SKM-1 treated with dmso at 0.1 percent for 144 hours (cell line): ENCODE measurements at regions not wholly inside any gene's neighbourhood (a gene's known extent, or its start where the extent isn't known, plus 50 kb on each side); places are given as distances from the start of the nearest gene placed in this dataset.

Experiments used
- DNase-seq: peaks from one replicate; lab custom pipeline; 2025; ENCODE audit not compliant: unreplicated experiment; lab: John Stamatoyannopoulos, UW

DNA sequence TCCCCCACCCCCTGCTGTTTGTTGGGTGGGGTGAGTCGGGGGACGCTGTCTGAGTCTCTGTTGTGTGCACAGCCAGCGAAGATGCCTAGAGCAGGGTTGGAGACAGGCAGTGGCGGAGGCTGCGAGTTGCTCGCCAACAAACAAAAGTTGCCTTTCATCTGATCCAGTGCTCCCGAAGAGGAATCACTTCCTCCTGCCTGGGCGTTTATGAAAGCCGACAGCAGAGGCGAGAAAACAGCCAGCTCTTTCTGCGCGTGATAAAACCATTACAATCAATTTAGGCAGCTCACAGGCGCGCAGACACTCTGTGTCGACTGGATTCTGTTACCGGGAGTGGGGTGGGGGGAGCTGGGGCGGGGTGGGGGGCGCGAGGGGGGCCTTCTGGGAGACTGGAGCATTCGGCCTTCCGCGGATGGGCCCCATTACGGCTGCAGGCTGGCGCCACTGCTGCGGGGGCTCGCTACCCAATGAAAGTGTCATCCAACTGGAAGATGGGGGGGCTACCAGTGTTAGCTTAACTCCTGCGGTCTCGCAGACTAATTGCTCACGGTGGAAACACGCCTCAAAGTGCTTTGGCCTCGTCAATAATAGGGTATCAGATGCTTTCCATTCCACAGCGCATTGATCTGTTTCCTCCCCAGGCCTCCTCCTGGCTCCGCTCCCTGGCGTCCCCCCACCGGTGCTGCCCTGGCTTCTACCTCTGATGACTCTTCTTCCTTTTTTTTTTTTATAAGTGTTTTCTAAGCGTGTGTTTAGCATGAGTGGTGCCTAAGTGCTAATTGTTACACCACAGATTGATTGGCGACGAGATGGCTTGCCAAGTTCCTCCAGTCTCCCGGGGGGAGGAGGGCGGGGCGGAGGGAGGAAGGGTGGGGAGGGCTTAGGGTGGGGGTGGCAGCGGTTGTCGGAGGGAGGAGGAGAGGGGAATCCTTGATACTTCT, 678.4 kb downstream of the MED13L start:
- no peak for DNase-seq

DNA sequence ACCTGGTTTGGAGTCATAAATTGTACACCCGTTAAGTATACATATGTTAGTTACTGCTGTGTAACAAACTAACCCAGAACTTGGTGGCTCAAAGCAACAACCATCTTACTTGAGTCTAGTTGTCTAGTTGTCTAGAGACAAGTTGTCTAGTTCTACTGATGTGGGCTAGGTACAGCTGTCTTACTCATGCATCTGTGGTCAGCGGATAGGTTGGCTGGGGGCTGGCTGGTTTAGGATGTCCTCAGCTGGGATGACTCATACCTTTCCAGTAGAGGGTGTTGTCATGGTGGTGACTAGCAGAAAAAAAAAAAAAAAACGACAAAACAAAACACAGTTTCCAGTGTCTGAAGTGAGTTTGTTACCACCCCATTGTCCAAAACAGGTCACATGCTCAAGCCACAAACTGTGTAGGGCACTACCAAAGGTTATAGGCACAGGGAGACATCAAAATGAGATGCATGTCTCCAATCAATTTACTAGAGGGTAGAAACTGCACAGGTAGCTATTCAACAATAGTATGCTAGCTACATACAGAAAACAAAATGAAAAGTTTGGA, 680.3 kb downstream of the MED13L start:
- no peak for DNase-seq

DNA sequence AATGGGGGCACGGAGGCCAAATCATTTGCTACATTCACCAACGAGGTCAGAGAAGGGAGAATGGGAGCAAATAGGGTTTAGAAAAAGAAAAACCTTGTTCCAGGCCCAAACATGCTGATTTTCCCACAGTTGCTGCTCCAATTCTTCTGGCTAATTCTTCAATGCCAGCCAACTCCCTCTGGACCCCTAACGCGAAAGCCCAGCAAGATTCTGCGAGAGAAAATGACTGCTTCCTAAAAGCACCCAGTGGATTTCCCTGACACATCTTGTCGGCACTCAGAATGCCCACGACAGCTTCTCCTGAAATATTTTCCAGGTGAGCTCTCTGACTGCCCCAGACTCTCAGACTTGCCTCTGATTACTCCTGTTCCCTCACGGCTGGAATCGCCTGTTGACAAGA, 689.4 kb downstream of the MED13L start:
- DNase-seq = no peak

DNA sequence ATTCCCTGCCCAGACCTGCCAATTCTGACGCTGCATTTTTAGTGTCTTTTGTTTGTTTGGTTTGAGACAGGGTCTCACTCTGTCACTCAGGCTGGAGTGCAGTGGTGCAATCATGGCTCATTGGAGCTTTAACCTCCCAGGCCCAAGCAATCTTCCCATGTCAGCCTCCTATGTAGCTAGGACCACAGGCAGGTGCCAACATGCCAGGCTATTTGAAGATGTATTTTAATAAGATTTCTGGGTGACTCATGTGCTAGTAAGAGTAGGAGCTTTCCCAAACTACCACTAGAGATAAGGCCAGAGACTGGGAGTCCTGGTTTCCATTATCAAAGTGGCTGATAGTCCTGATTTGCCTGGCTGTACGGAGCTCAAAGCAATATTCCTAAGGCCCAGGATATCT, 693.3 kb downstream of the MED13L start:
- DNase-seq = no peak

DNA sequence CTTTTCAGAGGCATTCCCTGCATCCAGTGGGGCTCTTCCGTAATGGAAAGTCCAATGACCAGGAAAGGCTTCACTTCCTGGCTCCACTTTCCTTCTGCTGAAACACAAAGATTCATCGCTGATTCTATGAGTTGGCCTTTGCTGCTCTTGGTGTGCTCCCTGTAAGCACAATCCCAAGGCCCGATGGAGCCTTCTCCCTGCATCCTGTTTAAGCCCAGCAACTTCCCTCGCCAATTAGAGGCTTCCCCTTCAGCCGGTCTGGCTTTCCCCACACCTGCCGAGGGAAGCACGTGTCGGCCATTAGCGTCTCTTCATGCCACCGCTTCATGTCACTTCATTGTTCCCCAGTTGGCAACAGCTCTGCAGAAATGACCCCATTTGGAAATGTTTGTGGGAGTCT, 693.9 kb downstream of the MED13L start:
- no peak for DNase-seq

DNA sequence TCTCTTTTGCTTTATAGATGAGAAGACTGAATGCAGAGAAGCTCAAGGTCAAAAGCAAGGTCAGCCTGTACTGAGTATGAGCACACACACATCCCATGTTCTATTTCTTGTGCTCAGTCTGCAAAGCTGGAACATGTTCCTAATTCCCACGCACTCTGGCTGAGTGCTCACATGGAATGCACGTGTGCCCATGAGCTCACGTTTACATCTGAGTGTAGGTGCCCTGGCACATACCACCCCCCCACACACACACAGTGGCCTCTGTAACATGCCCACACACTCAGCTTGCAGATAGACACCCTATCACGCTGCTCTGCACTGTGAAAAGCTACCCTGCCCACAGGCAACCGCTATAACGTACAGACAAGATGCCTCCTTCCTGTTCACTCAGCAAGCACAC, 700.1 kb downstream of the MED13L start:
- DNase-seq = no peak

DNA sequence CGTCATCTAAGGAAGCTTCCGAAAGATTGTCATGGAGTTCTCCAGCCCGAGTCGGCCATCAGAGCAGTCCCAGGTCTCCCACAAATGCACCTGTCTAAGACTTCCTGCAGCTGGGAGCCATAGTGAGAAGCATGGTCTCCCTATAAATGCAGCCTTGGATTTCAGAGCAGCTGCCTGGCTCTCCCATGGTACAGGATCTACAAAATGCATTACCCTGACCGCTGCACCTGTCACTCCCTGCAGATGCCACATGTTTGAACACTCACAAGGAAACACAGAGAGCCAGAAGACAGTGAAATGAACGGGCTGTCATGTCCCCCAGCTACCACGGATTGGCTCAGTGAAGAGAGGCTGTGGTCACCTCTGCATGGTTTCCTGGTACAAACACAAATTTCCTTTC, 702.7 kb downstream of the MED13L start:
- no peak for DNase-seq

DNA sequence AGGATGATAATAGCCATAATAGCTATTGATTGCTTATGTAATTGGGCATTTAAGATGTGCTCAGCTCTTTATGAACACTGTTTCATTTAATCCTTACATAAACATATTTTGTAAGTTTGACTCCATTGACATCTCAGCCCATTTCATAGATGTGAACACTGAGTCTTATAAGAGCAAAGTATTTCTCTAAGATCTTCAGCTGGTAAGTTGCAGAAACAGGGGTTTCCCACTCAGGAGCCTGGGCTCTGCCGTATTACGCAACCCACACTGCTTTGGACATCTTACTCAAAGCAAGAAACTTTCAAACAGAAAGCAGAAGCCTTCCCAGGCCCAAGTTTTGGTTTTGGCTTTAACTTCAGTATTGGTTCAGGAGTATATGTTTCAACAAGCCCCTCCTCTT, 705.1 kb downstream of the MED13L start:
- DNase-seq = no peak

DNA sequence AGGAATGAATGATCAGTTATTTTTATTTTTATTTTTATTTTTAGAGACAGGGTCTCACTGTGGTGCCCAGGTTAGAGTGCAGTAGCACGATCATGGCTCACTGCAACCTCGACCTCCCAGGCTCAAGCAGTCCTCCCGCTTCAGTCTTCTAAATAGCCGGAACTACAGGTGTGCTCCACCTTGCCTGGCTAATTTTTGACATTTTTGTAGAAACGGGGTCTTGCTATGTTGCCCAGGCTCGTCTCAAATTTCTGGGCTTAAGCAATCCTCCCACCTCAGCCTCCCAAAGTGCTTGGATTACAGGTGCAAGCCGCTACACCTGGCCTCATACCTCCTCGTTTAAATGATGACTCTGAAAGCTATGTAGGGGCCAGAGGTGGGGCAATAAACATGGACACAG, 706.0 kb downstream of the MED13L start:
- DNase-seq = no peak

DNA sequence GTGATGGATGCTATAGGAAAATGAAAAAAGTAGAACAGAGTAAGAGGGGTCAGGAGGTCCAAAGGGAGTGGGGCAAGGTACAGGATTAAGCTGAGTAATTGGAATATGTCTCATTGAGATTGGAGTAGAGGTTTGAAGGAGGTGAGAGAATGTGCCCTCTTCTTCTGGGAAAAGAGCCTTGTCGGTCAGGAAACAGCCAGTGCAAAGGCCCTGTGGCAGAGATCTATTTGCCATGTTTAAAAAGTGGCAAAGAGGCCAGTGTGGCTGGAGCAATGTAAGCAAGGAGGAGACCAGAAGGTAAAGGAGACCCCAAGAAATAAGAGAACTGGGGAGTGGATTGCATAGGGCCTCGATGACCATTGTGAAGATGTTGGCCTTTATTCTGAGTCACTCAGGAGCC, 706.5 kb downstream of the MED13L start:
- no peak for DNase-seq

DNA sequence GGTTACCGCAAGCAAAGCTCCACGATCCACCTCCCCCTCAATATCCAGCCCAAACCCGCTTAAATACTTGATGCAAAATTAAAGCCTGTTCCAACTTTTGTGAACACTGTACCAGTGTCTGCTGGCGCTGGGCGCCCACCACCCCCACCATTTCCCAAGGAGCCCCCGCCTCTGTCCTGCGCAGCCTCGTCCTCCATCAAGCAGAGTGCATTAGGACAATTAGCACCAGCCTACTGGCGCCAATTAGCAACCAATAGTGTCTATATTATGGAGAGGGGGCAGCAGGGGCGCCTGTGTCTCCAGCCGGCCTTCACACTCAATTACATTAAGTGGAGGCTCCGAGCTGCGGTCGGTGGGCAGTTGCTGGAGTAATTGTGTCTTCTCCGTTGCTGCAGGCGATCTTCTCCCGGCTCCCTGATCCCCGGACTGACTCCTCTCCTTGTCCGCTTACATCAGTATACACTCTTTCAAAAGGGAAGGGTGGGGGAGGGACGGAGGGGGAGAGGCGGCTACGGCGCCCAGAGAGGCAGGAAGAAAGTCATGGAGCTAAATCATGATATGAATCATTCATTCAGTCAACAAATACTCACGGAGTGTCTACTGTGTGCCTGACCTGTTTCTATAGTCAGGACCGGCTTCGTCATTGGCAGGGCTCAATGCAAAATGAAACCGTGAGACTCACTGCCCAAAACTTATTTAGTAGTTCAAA, 707.3 kb downstream of the MED13L start:
- DNase-seq = no peak

DNA sequence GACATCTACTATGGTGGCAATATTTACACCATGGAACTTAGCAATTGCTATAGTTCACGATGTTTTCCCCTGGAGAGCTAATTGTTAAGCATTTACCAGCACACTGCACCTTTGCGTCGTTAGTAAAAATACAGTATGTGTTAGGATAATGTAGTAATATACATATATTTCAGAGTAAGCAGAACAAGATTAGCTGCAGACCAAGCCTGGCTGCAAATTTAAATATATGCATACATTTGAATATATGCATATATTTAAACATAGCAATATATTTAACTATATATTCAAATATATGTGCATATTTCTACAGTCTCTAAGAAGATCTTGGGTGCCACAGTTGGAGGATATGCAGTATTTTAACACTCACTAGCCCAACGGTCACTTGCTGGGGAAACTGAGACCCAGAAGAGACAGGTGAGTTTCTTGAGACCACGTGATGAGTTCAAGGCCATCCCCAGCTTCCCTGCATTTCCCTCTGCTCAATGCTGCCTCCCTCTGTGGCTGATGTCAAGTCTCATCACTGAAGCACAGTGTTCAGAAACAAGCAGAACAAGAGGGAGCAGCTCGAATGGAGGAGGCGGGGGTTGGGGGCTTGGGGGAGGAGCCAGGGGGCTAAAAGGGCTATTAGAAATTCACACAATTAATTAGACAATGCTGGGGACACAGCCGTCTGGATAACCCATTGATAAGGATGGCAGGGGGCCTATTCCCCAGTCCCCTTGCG, 708.0 kb downstream of the MED13L start:
- no peak for DNase-seq

DNA sequence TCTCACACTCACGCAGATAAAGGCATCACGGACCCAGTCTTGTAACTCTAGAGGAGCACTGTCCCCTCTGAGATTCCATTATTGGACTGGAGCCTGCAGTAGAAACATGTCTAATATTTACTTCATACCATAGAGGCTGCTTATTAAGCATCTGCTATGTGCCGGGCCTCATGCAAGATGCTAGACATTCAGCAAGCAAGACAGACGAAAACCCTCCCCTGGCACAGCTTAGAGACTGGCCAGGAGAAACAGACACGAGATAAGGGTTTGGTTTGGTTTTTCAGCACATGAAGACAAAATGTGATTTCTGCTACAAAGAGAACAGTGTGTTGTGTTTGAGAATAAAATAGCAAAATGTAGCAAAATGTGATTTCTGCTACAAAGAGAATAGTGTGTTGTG, 719.2 kb downstream of the MED13L start:
- no peak for DNase-seq

DNA sequence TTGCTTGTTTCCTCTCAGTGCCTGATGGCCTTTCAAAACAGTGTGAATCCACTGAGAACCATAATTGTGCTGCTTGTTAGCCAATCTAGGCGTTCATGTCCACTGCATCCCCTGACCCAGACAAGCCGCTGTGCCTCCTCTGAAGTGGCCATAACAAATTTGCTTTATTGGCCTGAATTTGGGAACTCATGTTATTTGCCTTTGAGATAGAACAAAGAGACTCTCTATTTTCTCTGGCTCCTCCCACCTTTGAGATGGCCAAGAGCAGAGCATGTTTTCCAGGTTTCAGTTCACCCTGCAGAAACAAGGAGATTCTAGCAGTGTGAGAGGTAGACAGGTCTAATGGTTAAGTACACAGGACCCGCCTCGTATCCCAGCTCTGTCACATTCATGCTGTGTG, 723.9 kb downstream of the MED13L start:
- DNase-seq = no peak

DNA sequence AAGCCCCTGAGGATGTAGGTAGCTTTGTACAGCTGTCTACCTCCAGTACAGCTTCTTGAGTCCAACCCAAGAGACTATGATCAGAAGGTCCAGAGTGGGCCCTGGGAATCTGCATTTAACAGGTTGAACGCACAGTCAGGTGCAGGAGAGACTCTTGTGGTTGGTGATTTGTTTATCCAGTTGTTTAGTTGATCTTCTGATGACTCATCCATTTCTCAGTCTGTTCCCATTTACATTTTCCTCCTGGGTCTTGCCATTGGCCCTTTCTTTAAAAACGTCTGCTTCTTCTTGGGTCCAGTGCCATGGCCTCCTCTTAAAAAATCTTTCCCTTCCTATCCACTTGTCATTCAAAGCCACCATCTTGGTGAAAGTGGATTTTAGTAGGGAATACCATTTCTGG, 734.2 kb downstream of the MED13L start:
- no peak for DNase-seq

DNA sequence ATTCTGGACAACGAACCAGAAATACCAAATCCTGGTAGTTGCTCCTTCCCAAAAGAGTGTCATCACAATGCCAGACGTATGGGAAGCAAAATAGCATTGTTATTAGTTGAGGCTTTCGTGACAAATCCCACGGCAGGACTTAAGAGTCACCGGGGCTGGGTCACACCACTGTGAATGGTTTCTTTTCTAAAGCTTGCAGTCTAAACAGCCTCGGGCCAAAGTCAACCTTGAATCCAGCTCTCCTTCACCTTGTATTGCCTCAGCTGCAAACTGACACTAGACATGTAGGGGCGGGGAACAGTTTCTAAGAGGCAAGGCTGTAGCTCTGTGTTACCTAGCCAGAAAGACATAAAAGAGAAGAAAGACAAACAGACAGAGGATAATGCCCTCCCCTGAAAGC, 734.8 kb downstream of the MED13L start:
- DNase-seq = no peak

DNA sequence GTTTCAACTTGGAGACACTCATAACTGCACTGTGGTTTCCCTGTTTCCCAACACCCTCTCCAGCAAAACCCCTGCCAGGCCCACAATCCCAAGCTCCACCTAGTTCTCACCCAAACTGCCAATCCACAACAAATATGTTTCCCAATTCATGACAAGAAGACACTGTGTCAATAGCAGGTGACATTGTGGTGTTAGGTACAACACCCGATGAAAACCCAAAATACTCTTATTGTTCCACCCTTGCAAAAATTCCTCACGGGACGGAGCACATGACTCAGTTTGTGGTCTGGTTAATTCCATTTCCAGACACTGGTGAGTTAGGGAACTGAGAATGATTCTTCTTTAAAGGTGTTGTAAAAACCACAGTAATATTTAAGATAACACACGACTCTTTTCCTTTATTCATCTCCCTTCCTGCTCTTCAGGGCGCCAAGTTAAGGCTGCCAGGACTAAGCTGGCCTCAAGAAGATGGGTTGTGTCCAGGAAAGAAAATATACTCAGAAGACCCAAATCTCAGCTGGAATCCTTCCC, 735.5 kb downstream of the MED13L start:
- DNase-seq = no peak

DNA sequence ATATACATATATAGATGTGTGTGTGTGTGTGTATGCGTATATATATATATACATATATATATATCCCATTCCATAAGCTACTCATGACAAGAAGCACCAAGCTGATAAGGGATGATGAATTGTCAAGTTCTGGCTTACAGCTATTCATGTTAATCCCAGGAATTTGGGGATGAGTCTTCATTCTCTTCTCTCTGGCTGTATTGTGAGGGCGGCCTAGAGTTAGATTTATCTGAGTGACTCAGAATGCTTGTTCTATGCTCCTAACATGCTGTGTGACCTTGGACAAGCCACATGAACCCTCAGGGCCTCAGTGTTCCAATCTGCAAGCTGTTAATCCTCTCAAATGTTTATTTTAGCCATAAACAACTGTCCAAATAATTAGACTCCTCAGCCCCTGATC, 749.0 kb downstream of the MED13L start:
- no peak for DNase-seq

DNA sequence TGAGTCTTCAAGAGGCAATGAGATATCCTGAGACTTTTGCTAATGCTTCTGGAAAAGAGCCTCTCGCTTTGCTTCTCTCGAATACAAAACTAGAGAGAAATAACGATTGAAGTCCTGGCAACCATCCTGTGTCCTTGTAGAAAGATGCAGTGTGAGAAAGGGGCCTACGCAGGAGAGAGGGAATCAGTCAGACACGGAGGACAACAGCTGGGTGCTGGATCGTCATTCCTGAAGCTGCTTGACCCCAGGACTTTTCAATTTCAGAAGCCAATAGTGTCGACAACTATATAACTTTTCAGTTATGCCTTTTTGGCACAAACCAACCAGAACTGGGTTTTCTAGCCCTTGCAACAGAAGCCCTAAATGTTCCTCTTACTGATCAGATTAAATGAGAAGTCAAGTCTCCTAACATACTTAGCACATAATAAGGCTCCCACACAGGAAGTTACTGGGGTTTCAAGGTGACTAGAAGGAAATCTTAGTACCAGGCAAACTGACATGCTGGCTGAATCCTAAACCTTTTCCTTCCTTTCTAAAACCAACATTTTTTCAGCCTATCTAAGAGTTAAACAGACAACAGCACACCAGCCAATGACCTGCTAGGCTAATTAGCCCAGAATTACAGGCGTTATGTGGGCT, 755.6 kb downstream of the MED13L start:
- DNase-seq = no peak

DNA sequence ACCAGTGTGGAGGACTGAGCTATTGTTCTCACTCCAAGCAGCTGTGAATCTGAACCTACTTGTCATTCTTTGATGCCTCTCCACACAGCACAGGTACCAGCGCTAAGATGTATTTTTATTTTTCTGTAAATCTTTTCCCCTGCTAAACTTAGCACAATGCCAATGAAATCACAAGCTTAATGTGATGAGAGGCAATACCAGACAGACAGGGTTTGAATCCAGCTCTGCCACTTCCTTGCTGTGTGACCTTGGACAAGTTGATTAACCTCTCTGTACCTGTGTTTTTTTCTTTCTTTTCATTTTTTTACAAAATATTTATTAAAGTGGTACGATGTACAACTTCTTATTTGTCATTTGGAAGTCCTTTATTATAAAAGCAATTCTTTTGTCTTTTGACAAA, 757.6 kb downstream of the MED13L start:
- DNase-seq = no peak

DNA sequence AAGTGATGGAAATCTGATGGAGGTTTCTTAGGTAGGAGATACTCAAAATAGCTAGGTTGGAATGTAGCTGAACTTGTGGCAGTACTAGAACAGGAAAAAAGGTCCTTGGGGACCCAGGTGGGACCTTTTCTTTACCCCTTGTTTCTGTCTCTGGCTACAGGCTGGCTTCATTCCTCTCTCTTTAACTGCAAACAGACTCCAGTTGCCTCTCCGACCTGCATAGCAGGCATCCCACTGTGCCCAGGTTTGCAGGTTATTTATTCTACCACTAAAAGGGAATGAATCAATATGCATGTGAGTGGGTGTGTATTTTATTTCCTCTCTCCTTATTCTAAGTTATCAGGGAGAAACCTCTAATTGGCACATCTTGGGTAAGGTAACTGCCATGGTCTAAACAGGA, 758.1 kb downstream of the MED13L start:
- no peak for DNase-seq
